Stimulated activated CD8-positive, alpha-beta memory T cell treated with anti-CD3 and anti-CD28 coated beads, Interleukin-15, amount 100 ng/mL, for 24 hours (primary cell): ENCODE measurements at regions not wholly inside any gene's neighbourhood (a gene's known extent, or its start where the extent isn't known, plus 50 kb on each side); places are given as distances from the start of the nearest gene placed in this dataset.

Source experiments
- DNase-seq: peaks from one replicate; pipeline ENCODE4 v3.0.0-alpha.2; 2020; ENCODE audit warnings: low read depth

- DNase-seq = no peak
Measured at GRCh38 chr9:89696780-89697179, 92.0 kb downstream of the GADD45G start.

- no peak for DNase-seq
Measured at GRCh38 chr9:89697553-89697952, 92.7 kb downstream of the GADD45G start.

- no peak for DNase-seq
Measured at GRCh38 chr9:89698411-89699005, 93.7 kb downstream of the GADD45G start.

- no peak for DNase-seq
Measured at GRCh38 chr9:89699646-89700045, 94.8 kb downstream of the GADD45G start.

GRCh38 chr9:89701221-89701798, 96.5 kb downstream of the GADD45G start:
- DNase-seq = peak; percentile 31

GRCh38 chr9:89702401-89702800, 97.6 kb downstream of the GADD45G start:
- no peak for DNase-seq

GRCh38 chr9:89705651-89706050, 100.8 kb downstream of the GADD45G start:
- DNase-seq = no peak

GRCh38 chr9:89706086-89706485, 101.3 kb downstream of the GADD45G start:
- DNase-seq = no peak

- DNase-seq = no peak
Measured at GRCh38 chr9:89706731-89707191, 101.9 kb downstream of the GADD45G start.

- no peak for DNase-seq
Measured at GRCh38 chr9:89710697-89711096, 105.9 kb downstream of the GADD45G start.

- DNase-seq = no peak
Measured at GRCh38 chr9:89711866-89712265, 107.1 kb downstream of the GADD45G start.

- no peak for DNase-seq
Measured at GRCh38 chr9:89712283-89712682, 107.5 kb downstream of the GADD45G start.

GRCh38 chr9:89714321-89714720, 109.5 kb downstream of the GADD45G start:
- DNase-seq = no peak

GRCh38 chr9:89715318-89715858, 110.6 kb downstream of the GADD45G start:
- no peak for DNase-seq

- DNase-seq = no peak
Measured at GRCh38 chr9:89715881-89716280, 111.1 kb downstream of the GADD45G start.

- no peak for DNase-seq
Measured at GRCh38 chr9:89716559-89716958, 111.7 kb downstream of the GADD45G start.

GRCh38 chr9:89718176-89718575, 113.4 kb downstream of the GADD45G start:
- no peak for DNase-seq

GRCh38 chr9:89718651-89719050, 113.8 kb downstream of the GADD45G start:
- no peak for DNase-seq

- DNase-seq = no peak
Measured at GRCh38 chr9:89719202-89719601, 114.4 kb downstream of the GADD45G start.

- DNase-seq = no peak
Measured at GRCh38 chr9:89720696-89721175, 115.9 kb downstream of the GADD45G start.

GRCh38 chr9:89721176-89721700, 116.4 kb downstream of the GADD45G start:
- DNase-seq = no peak

GRCh38 chr9:89721971-89722530, 117.2 kb downstream of the GADD45G start:
- DNase-seq = no peak

- no peak for DNase-seq
Measured at GRCh38 chr9:89722712-89723111, 117.9 kb downstream of the GADD45G start.
